ENCODE measurements at regions not wholly inside any gene's neighbourhood (a gene's known extent, or its start where the extent isn't known, plus 50 kb on each side); places are given as distances from the start of the nearest gene placed in this dataset.

- Histone ChIP-seq H3K27ac (ENCODE audit: low read depth in 1 of 2, low read length in 2 of 2) (no peak overlapping the region), H3K9me3 (replicated peaks in 1 of 2; ENCODE audit: control insufficient read depth in 1 of 2, insufficient read depth in 1 of 2, low read length in 2 of 2) (peaks cover 0 to 11% of the 10 kb centered on the region in 2 donors), H3K4me3 (replicated peaks in 1 of 3; ENCODE audit: low read depth in 2 of 3, low read length in 3 of 3) (no peak overlapping the region), H3K79me2 (ENCODE audit: insufficient read depth, low read length) (no peaks in the 10 kb centered on the region), H3K36me3 (replicated peaks in 1 of 2; ENCODE audit: control insufficient read depth in 1 of 2, insufficient read depth in 2 of 2, low read length in 2 of 2) (no peaks in the 10 kb centered on the region), H3K4me2 (replicated peaks; ENCODE audit: extremely low read depth, low read length, poor library complexity, severe bottlenecking) (no peak overlapping the region), H3K27me3 (ENCODE audit: control insufficient read depth in 2 of 2, insufficient read depth in 2 of 2, low read length in 2 of 2) (no peaks in the 10 kb centered on the region), H3K9ac (ENCODE audit: insufficient read depth, low read length, poor library complexity, severe bottlenecking) (no peak overlapping the region), H4K20me1 (ENCODE audit: insufficient read depth, low read length) (no peaks in the 10 kb centered on the region), H3K4me1 (ENCODE audit: control insufficient read depth in 1 of 2, insufficient read depth in 2 of 2, low read length in 2 of 2) (no peaks in the 10 kb centered on the region), H2AFZ (ENCODE audit: insufficient read depth, low read depth, low read length, poor library complexity, severe bottlenecking) (no peak overlapping the region)
- Mint-ChIP-seq H3K27ac (no peak overlapping the region), H3K4me3 (no peak overlapping the region), H3K36me3 (no peaks in the 10 kb centered on the region), H3K27me3 (ENCODE audit: low read depth in 3 of 3) (peaks cover 0 to 1% (median 1%) of the 10 kb centered on the region in 3 donors), H3K9me3 (peaks cover 5 to 27% (median 11%) of the 10 kb centered on the region in 7 donors), H3K4me1 (no peaks in the 10 kb centered on the region)
- intact Hi-C loops (cut with micrococcal nuclease): no loop called here
- WGBS (ENCODE audit: insufficient coverage): 95% methylated on average over 11 of the region's 11 CpGs
- no peak for DNase-seq
- no peak for TF ChIP-seq CTCF (IDR thresholded peaks at IDR 0.05)
These were observed 647.8 kb downstream of the INHBA start for GRCh38 chr7:41054960-41055661.

GRCh38 chr7:41053820-41054219 is 649.1 kb downstream of the INHBA start:
- no CpG with 5 or more reads among the region's 2 CpGs for WGBS (ENCODE audit: insufficient coverage)
- no peaks in the 10 kb centered on the region for H3K36me3 ChIP-seq (replicated peaks in 1 of 2; ENCODE audit: control insufficient read depth in 1 of 2, insufficient read depth in 2 of 2, low read length in 2 of 2)
- no peak overlapping the region for H3K9ac ChIP-seq (ENCODE audit: insufficient read depth, low read length, poor library complexity, severe bottlenecking)
- H3K27ac Mint-ChIP-seq: no peak overlapping the region
- intact Hi-C loops (cut with micrococcal nuclease): no loop called here
- no peaks in the 10 kb centered on the region for H4K20me1 ChIP-seq (ENCODE audit: insufficient read depth, low read length)
- H3K4me3 Mint-ChIP-seq: no peak overlapping the region
- H3K9me3 ChIP-seq (replicated peaks in 1 of 2; ENCODE audit: control insufficient read depth in 1 of 2, insufficient read depth in 1 of 2, low read length in 2 of 2): peaks cover 0 to 8% of the 10 kb centered on the region in 2 donors
- no peak for TF ChIP-seq CTCF (IDR thresholded peaks at IDR 0.05)
- no peak for DNase-seq
- H3K27me3 ChIP-seq (ENCODE audit: control insufficient read depth in 2 of 2, insufficient read depth in 2 of 2, low read length in 2 of 2): no peaks in the 10 kb centered on the region
- H3K4me3 ChIP-seq (replicated peaks in 1 of 3; ENCODE audit: low read depth in 2 of 3, low read length in 3 of 3): no peak overlapping the region
- H3K4me2 ChIP-seq (replicated peaks; ENCODE audit: extremely low read depth, low read length, poor library complexity, severe bottlenecking): no peak overlapping the region
- H3K4me1 ChIP-seq (ENCODE audit: control insufficient read depth in 1 of 2, insufficient read depth in 2 of 2, low read length in 2 of 2): no peaks in the 10 kb centered on the region
- H3K4me1 Mint-ChIP-seq: no peaks in the 10 kb centered on the region
- H3K27me3 Mint-ChIP-seq (ENCODE audit: low read depth in 3 of 3): peaks cover 0 to 1% (median 1%) of the 10 kb centered on the region in 3 donors
- H3K36me3 Mint-ChIP-seq: no peaks in the 10 kb centered on the region
- H2AFZ ChIP-seq (ENCODE audit: insufficient read depth, low read depth, low read length, poor library complexity, severe bottlenecking): no peak overlapping the region
- H3K9me3 Mint-ChIP-seq: peaks cover 5 to 28% (median 11%) of the 10 kb centered on the region in 7 donors
- H3K79me2 ChIP-seq (ENCODE audit: insufficient read depth, low read length): no peaks in the 10 kb centered on the region
- H3K27ac ChIP-seq (ENCODE audit: low read depth in 1 of 2, low read length in 2 of 2): no peak overlapping the region

Measured in CD14-positive monocyte (primary cell).